ENCODE measurements at regions not wholly inside any gene's neighbourhood (a gene's known extent, or its start where the extent isn't known, plus 50 kb on each side); places are given as distances from the start of the nearest gene placed in this dataset.

DNA sequence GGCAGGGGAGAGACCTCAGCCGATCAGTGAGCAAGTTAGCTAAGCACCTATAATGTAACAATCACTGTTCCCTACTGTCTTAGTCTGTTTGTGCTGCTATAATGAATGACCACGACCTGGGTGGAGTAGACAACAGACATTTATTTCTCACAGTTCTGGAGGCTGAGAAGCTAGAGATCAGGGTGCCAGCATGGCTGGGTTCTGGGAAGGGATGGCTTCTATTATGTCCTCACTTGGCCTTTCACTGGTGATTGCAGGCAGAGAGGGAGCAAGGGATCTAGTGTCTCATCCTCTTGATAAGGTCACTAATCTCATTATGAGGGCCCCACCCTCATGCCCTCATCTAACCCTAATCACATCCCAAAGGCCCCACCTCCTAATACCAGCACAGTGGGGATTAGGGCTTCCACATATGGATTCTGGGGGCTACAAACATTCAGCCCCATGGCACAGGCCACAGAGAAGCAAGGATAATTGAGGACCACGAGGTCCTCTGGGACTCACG, 162.5 kb downstream of the CD83 start:
- DNase-seq (ENCODE audit: low read depth) = no peak
- no peak overlapping the region for H3K4me3 ChIP-seq (ENCODE audit: low read depth, low read length)
- no peaks in the 10 kb centered on the region for H3K36me3 ChIP-seq (ENCODE audit: control insufficient read depth, insufficient read depth, low read length)
- H3K27me3 ChIP-seq (ENCODE audit: control insufficient read depth, insufficient read depth, low read length) = no peaks in the 10 kb centered on the region
- TF ChIP-seq, protein P1, sequence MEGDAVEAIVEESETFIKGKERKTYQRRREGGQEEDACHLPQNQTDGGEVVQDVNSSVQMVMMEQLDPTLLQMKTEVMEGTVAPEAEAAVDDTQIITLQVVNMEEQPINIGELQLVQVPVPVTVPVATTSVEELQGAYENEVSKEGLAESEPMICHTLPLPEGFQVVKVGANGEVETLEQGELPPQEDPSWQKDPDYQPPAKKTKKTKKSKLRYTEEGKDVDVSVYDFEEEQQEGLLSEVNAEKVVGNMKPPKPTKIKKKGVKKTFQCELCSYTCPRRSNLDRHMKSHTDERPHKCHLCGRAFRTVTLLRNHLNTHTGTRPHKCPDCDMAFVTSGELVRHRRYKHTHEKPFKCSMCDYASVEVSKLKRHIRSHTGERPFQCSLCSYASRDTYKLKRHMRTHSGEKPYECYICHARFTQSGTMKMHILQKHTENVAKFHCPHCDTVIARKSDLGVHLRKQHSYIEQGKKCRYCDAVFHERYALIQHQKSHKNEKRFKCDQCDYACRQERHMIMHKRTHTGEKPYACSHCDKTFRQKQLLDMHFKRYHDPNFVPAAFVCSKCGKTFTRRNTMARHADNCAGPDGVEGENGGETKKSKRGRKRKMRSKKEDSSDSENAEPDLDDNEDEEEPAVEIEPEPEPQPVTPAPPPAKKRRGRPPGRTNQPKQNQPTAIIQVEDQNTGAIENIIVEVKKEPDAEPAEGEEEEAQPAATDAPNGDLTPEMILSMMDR (IDR thresholded peaks at IDR 0.05; ENCODE audit: insufficient read depth, low read length, poor library complexity, severe bottlenecking) = no peak

DNA sequence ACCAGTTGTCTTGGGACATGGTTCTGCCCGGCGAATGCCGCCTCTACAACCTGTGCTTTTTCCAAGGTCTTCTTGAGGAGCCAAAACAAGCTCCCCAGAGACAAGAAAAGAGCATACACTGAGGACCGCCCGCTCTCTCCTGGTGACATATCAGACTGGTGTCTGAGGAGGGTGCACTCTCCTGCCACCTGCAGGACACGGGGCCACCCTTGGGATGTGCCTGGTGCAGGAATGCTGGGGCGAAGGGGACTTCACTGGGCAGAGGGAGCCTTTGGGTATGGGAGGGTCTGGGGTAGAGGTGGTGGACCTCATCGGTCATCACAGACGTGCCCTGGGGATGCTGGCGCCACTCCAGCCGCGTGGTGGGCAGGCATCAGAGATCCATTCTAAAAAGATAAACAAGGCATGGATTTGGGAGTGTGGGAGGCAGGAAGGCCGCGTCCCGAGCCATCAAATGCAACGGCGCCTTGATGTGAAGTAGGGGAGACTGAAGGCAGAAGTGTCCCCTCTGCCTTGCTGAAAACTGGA, 163.3 kb downstream of the CD83 start:
- no peak for DNase-seq (ENCODE audit: low read depth)
- no peak overlapping the region for H3K4me3 ChIP-seq (ENCODE audit: low read depth, low read length)
- TF ChIP-seq, protein P1 (IDR thresholded peaks at IDR 0.05; ENCODE audit: insufficient read depth, low read length, poor library complexity, severe bottlenecking) = no peak
- no peaks in the 10 kb centered on the region for H3K36me3 ChIP-seq (ENCODE audit: control insufficient read depth, insufficient read depth, low read length)
- no peaks in the 10 kb centered on the region for H3K27me3 ChIP-seq (ENCODE audit: control insufficient read depth, insufficient read depth, low read length)

DNA sequence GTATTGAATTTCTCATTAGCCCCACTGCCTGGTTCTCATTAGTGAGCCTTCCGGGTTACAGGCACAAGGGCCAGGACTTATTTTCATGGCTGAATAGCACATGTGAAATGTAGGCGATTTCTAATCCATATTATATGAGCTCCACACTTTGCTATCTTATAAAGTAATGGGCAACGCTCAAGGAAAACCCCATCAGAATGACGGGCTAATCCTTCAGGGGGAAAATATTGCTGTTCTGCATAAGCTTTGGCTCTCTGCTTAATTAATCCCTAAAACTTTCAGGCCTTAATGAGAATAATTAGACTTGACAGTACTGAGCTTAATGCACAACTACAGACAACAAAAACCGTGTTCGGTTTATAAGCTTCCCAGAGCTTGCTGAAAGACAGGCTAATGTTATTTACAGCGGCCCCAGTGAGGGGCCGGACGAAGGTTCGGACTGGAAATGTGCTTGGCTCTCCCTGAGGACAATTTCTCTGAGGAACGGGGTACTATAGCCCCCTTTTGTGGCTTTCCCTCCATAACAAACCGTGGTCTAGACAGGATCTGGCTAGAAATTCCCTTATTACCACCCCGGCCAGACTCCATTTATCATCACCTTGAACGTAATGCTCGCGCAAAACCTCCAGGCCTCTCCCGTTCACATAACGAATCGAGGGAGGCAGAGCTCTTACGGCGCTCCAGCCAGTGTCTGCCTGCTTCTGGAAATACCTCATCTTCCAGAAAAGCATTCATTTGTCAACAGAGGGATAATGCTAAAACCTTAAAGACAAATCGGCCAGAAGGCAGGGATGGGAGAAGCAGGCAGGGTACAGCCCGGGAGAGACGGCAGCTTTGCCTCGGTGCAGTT, 164.5 kb downstream of the CD83 start:
- no peak for DNase-seq (ENCODE audit: low read depth)
- TF ChIP-seq, protein P1 (IDR thresholded peaks at IDR 0.05; ENCODE audit: insufficient read depth, low read length, poor library complexity, severe bottlenecking) = no peak
- no peaks in the 10 kb centered on the region for H3K27me3 ChIP-seq (ENCODE audit: control insufficient read depth, insufficient read depth, low read length)
- no peaks in the 10 kb centered on the region for H3K36me3 ChIP-seq (ENCODE audit: control insufficient read depth, insufficient read depth, low read length)
- no peak overlapping the region for H3K4me3 ChIP-seq (ENCODE audit: low read depth, low read length)

DNA sequence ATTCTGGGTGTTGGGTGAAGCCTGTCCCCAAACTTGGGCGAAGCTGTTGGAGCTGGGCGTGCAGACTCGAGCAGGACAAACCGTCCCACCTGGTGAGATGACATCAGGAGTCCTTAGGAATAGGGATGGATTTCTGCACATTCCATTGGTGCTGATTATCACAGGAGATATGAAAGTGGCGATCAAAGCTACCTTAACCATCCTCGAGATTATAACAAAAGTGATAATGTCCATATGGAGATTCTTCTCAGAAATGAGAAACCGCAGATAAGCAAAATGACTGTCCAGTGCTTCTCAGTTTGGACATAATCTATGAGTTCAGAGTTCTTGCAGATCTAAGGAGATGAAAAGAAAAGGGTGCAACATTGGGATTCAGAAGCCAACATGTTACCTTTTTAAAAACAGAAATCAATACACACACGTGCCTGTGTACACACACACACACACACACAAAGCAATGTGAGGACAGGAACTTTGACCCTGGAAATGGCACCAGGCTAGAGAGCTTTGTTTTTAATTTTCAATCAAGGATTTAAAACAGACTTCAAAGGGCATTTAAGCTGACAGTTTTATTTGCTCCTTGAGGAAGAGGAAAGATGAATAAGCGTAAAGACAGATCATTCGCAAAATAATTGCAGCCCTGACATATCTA, 165.4 kb downstream of the CD83 start:
- Histone ChIP-seq H3K36me3 (ENCODE audit: control insufficient read depth, insufficient read depth, low read length) (no peaks in the 10 kb centered on the region), H3K27me3 (ENCODE audit: control insufficient read depth, insufficient read depth, low read length) (no peaks in the 10 kb centered on the region), H3K4me3 (ENCODE audit: low read depth, low read length) (no peak overlapping the region)
- TF ChIP-seq, protein P1 (IDR thresholded peaks at IDR 0.05; ENCODE audit: insufficient read depth, low read length, poor library complexity, severe bottlenecking) = no peak
- no peak for DNase-seq (ENCODE audit: low read depth)

DNA sequence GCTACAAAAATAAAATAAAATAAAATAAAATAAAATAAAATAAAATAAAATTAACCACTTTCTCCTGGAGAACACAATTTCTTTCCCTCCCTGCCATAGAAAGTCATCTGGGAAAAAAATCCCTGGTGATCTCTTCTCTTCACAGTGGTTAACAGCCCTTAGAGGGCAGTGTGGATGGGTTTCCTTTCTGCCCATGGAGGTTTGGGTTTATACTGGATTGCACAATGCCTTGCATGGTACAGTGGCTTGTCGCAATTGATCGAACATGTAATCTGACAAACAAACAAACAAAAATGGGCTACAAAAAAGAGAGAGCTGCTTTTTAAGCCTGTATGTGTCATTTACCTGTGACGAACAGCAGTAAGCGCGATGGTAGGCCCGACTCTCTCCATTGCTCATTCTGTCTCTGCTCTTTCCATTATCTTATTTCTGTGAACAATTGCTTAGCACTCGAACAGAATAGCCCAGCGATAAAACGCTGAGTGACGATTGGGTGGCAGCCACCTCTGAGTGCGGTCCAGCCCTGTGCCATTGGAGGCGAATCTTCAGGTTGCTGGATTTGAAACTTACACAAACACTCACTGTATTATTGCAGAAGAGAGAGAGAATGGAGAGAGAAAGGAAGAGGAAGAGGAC, 166.1 kb downstream of the CD83 start:
- no peaks in the 10 kb centered on the region for H3K36me3 ChIP-seq (ENCODE audit: control insufficient read depth, insufficient read depth, low read length)
- no peak for DNase-seq (ENCODE audit: low read depth)
- TF ChIP-seq, protein P1 (IDR thresholded peaks at IDR 0.05; ENCODE audit: insufficient read depth, low read length, poor library complexity, severe bottlenecking) = no peak
- no peak overlapping the region for H3K4me3 ChIP-seq (ENCODE audit: low read depth, low read length)
- no peaks in the 10 kb centered on the region for H3K27me3 ChIP-seq (ENCODE audit: control insufficient read depth, insufficient read depth, low read length)
